GM13977 (cell line): ENCODE measurements at regions not wholly inside any gene's neighbourhood (a gene's known extent, or its start where the extent isn't known, plus 50 kb on each side); places are given as distances from the start of the nearest gene placed in this dataset.

Experiments
- DNase-seq: peaks from one replicate; pipeline ENCODE4 v3.0.0; 2012; ENCODE audit warnings: low spot score
- in situ Hi-C: fragments of 300-500 bp; cut with MboI; formaldehyde crosslinking; loops from one replicate; pipeline ENCODE4 v1.12.0; 2022; ENCODE audit warnings: low sequenced_read_pairs, low pct_unique_long_range_greater_than_20kb, mixed read lengths, inconsistent platforms; ENCODE audit not compliant: unreplicated experiment
- TF ChIP-seq, protein P1 (sequence below): IDR thresholded peaks from 2 replicates; pipeline ENCODE4 v1.5.1; 2012; ENCODE audit warnings: mild to moderate bottlenecking, control low read depth; ENCODE audit not compliant: insufficient read depth; ENCODE audit errors: extremely low read depth, missing control alignments

DNA sequence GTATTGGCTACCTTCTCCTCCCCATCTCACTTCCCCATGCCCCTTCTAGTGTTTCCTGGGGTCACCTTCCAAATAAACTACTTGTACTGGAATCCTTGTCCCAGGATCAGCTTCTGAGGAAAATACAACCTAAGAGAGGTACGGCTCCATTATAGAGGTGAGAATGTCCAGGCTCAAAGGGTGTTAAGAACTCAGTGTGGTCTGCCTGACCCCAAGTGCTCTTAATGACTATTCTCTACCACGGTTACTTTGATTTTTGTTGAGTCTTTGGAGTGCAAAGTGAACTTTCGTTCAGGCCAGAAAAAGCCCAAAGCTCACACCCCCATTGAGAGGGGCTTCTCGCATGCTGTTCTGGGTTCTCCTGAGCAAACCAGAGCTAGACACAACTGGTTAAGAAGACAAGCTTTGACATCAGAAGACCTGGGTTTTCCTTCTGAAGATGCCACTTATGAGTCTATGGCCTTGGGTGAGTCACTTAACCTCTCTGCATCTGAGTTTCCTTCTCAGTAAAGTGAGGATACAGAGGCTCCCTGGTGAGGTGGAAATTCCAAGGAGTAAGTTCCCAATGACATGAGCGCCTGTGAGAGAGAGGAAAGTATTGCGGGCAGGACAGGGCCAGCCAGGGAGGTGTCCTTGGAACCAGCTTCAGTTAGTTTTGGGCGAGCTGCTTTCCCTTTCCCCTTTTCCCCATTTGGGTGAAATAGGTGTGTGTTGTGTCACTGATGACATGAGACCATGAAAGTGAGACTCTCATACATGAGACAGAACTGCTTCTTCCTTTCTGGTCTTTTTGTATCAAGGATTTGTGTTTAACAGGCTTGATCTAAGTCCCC is 475.0 kb upstream of the PROK2 start:
- peak; percentile 36 for DNase-seq
- in situ Hi-C loops = loop anchor here (10.0 to 25.0 kb wide), 2 partner anchors 173 to 385 kb away; no protein-coding TSS in a partner anchor
- TF ChIP-seq, protein P1, sequence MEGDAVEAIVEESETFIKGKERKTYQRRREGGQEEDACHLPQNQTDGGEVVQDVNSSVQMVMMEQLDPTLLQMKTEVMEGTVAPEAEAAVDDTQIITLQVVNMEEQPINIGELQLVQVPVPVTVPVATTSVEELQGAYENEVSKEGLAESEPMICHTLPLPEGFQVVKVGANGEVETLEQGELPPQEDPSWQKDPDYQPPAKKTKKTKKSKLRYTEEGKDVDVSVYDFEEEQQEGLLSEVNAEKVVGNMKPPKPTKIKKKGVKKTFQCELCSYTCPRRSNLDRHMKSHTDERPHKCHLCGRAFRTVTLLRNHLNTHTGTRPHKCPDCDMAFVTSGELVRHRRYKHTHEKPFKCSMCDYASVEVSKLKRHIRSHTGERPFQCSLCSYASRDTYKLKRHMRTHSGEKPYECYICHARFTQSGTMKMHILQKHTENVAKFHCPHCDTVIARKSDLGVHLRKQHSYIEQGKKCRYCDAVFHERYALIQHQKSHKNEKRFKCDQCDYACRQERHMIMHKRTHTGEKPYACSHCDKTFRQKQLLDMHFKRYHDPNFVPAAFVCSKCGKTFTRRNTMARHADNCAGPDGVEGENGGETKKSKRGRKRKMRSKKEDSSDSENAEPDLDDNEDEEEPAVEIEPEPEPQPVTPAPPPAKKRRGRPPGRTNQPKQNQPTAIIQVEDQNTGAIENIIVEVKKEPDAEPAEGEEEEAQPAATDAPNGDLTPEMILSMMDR = no peak

DNA sequence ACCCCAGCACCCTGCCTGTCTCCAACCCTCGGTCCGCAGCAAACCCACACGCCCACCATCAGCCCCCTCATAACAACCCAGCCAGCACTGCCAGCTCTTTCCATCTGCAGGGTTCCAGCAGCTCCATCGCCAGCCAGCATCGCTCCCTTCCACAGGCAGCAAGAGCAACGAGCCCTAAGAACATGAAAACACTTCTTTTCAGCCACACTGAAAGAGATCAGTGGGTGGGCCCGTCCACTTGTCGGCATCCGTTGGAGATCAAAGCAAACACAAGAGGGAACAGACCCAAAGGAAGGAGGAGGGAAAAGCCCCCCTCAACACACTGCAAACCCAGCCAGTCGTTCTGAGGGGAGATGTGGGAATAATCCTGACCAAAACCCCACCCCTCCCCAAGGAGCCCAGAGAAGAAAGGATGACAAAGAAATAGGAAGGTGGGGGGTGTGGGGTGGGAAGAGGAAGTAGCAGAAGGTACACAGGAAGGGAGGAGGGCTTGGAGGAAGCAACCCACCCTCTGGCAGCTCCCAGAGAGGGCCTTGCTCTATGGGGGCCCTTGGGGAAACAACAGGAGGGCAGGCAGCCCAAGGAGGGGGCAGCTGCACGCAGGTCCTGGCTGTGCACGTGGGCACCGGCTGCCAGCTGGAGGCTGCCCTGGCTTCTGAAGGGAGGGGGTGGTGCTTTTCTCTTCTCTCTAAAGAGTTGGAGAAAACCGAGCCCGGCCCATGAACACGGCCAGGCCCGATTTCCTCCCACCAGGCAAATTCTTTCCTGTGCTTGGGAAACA is 473.6 kb upstream of the PROK2 start:
- in situ Hi-C loops = loop anchor here (25.0 kb wide), 1 partner anchor 171 kb away; no protein-coding TSS in a partner anchor
- DNase-seq = no peak
- TF ChIP-seq, protein P1 = no peak

DNA sequence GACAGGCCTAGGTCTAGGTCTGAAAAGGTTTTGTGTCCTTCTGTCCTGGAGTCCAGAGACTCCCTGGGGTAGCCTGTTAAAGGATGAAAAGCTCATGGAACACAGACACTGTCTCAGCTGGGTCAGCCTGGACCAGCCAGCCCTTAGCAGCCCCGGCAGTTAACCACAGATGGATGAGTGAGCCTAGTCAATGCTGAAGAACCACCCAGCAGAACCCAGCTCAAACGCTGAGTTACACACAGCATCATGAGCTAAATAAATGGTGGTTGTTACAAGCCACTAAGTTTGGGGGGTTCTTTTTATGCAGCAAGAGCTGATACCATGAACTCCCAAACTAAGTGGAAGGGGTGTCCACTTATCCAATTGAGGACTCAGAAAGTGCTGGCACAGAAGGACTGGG is 472.8 kb upstream of the PROK2 start:
- DNase-seq = no peak
- TF ChIP-seq, protein P1 = no peak
- in situ Hi-C loops = loop anchor here (25.0 kb wide), 1 partner anchor 170 kb away; no protein-coding TSS in a partner anchor

DNA sequence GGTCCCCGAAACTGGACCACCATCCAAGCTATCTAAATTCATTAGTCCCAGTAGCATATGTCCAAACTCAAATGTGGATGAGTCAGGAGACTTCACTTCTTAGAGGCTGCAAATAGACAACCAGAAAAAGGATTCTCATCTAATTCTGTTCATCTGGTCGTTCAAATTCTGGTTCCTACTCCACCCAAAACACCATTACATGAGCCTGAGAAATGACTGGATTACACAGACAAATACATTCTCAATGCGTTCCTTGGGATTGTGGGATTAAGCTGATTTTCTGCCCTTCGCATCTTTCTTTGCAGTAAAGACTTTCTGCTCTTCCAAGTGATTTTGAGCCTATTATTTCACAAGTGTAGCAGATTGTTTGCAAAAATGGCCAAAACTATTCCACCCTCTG is 472.3 kb upstream of the PROK2 start:
- TF ChIP-seq, protein P1 = no peak
- in situ Hi-C loops = loop anchor here (25.0 kb wide), 1 partner anchor 170 kb away; no protein-coding TSS in a partner anchor
- DNase-seq = no peak

DNA sequence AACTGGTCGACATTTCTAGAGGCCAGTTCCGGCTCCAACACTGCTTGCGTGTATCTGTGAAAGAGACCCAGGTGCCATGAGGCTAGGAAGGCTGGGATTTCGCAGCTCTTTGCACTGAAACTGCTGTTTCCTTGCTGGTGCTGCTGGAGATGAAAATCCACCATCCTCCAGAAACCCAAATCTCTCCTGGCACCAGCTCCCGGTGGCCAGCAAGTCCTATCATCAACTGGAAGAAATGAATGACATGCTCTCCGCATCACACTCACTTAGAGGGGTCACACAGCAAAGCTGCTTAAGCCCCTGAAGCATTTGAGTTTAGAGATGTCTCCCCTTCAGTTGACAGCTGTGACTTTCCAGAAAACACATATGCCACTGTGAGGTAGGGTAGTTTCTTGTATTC is 471.8 kb upstream of the PROK2 start:
- TF ChIP-seq, protein P1 = no peak
- DNase-seq = no peak
- in situ Hi-C loops = loop anchor here (25.0 kb wide), 1 partner anchor 169 kb away; no protein-coding TSS in a partner anchor

DNA sequence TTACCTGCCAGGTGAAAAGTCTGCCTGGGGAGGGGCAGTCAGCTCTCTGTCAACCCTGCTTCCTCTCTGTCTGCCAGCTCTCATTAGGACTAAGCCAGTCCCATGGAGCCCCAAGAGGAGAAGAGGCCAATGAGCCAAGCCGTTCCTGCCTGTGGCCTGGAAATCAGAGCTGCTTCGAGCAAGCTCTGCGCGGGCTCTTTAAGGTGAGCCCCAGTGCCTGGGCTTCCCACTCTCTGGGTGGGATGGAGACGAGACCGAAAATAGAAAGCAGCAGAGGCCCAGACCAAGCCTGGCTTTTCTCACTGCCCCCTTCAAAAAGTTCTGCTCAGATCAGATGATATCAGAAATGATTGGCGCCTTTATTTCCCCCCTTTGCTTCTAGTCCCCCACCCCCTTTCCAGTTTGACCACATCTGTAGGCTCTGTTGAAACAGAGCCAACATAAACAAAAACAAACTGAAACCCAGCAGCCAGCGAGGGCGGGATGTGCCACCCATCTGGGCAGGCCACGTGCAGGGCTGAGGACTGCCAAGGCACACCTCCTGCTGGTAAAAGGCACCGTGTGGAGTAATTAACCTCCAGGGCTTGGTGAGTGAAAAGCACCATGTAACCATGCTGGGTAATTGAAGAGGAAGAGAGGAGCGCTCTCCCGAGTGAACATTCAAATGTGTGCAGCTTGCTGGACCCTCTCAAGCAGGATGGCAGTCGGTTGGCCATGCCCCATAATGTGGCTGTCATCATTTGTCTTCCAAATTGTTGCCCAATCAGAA is 471.0 kb upstream of the PROK2 start:
- in situ Hi-C loops = loop anchor here (25.0 kb wide), 1 partner anchor 169 kb away; no protein-coding TSS in a partner anchor
- TF ChIP-seq, protein P1 = no peak
- DNase-seq = no peak
